ENCODE measurements at regions not wholly inside any gene's neighbourhood (a gene's known extent, or its start where the extent isn't known, plus 50 kb on each side); places are given as distances from the start of the nearest gene placed in this dataset.
"Not testable (repeated sequence)": the region's sequence is repeated elsewhere in the genome, so short reads cannot be mapped to it uniquely, and the experiment has no call there.

- DNase-seq, result no peak
These were observed 169.2 kb downstream of the LYPLAL1 start for GRCh38 chr1:219342836-219343235.

- no peak for DNase-seq
These were observed 167.1 kb downstream of the LYPLAL1 start for GRCh38 chr1:219340796-219341195.

GRCh38 chr1:219339466-219339865 is 165.8 kb downstream of the LYPLAL1 start:
- DNase-seq, result no peak

GRCh38 chr1:219337588-219337987 is 163.9 kb downstream of the LYPLAL1 start:
- no peak for DNase-seq

GRCh38 chr1:219333626-219334025 is 159.9 kb downstream of the LYPLAL1 start:
- no peak for DNase-seq

GRCh38 chr1:219331424-219331823 is 157.7 kb downstream of the LYPLAL1 start:
- no peak for DNase-seq

- DNase-seq, result no peak
These were observed 157.0 kb downstream of the LYPLAL1 start for GRCh38 chr1:219330669-219331068.

- no peak for DNase-seq
These were observed 156.3 kb downstream of the LYPLAL1 start for GRCh38 chr1:219330001-219330400.

- DNase-seq, result no peak
These were observed 155.9 kb downstream of the LYPLAL1 start for GRCh38 chr1:219329578-219329977.

GRCh38 chr1:219326843-219327242 is 153.2 kb downstream of the LYPLAL1 start:
- no peak for DNase-seq

- DNase-seq, result no peak
These were observed 151.7 kb downstream of the LYPLAL1 start for GRCh38 chr1:219325368-219325742.

- no peak for DNase-seq
These were observed 151.1 kb downstream of the LYPLAL1 start for GRCh38 chr1:219324629-219325367.

GRCh38 chr1:219324171-219324570 is 150.5 kb downstream of the LYPLAL1 start:
- DNase-seq, result no peak

GRCh38 chr1:219323426-219323825 is 149.7 kb downstream of the LYPLAL1 start:
- DNase-seq, result no peak

GRCh38 chr1:219322766-219323165 is 149.1 kb downstream of the LYPLAL1 start:
- DNase-seq, result no peak

- DNase-seq, result not testable (repeated sequence)
These were observed 146.9 kb downstream of the LYPLAL1 start for GRCh38 chr1:219320563-219320962.

- DNase-seq, result no peak
These were observed 145.1 kb downstream of the LYPLAL1 start for GRCh38 chr1:219318826-219319225.

- DNase-seq, result no peak
These were observed 144.2 kb downstream of the LYPLAL1 start for GRCh38 chr1:219317762-219318353.

- no peak for DNase-seq
These were observed 142.4 kb downstream of the LYPLAL1 start for GRCh38 chr1:219316066-219316465.

GRCh38 chr1:219313961-219314360 is 140.3 kb downstream of the LYPLAL1 start:
- DNase-seq, result no peak

- DNase-seq, result no peak
These were observed 139.3 kb downstream of the LYPLAL1 start for GRCh38 chr1:219312967-219313366.

- no peak for DNase-seq
These were observed 136.6 kb downstream of the LYPLAL1 start for GRCh38 chr1:219310181-219310728.

GRCh38 chr1:219308367-219308766 is 134.7 kb downstream of the LYPLAL1 start:
- no peak for DNase-seq

Data from femur (tissue), 1 donor.